HepG2 (cell line): ENCODE measurements at regions not wholly inside any gene's neighbourhood (a gene's known extent, or its start where the extent isn't known, plus 50 kb on each side); places are given as distances from the start of the nearest gene placed in this dataset.

Experiments used
- ATAC-seq: fragments of 200-7000 bp; cut with Tn5 transposase; 3 replicates; pipeline ENCODE4 v1.9.1; 2020; ENCODE audit warnings: mild to moderate bottlenecking, moderate library complexity
- BruUV-seq: library from RNA; stranded (reverse); fragments of 400-500 nt; replicated peaks from 2 replicates; lab custom pipeline; 2021; lab: Mats Ljungman, UMichigan
- CTCF ChIA-PET: fragments of 300-600 bp; formaldehyde crosslinking; extraction: SDS; loops from one replicate; lab custom pipeline; 2021; ENCODE audit warnings: low total read pairs, inconsistent platforms, low intra/inter-chr PET ratio; lab: Yijun Ruan, JAX
- POLR2A ChIA-PET: fragments of 350-600 bp; sonication (Branson Sonifier 250); formaldehyde crosslinking; loops from one replicate; lab custom pipeline; 2020; ENCODE audit warnings: antibody characterized with exemption, inconsistent platforms; lab: Yijun Ruan, JAX
- DNase-seq: peaks from one replicate; pipeline ENCODE4 v3.0.0-alpha.2; 2015; ENCODE audit warnings: low spot score
- FAIRE-seq: peaks from 3 replicates; lab custom pipeline; 2011; peaks lifted over from hg19 to GRCh38; lab: Jason Lieb, UNC
- H2AFZ ChIP-seq: one replicate; pipeline ENCODE4 v1.6.1; 2011; ENCODE audit warnings: low read length, inconsistent platforms
- H3K27ac ChIP-seq: fragments of 300-600 bp; 3 replicates; pipeline ENCODE4 v1.8.0; 2011; ENCODE audit warnings: mixed run types, mild to moderate bottlenecking, mixed read lengths, low read length, inconsistent platforms; ENCODE audit not compliant: insufficient read depth; ENCODE audit errors: extremely low read length
- H3K27me3 ChIP-seq, 2 experiments: fragments of 200-600 bp in 1 of 2; 2 replicates in 1 of 2; 3 replicates in 1 of 2; pipeline versions ENCODE4 v1.6.0 to v1.8.0; 2011; ENCODE audit warnings: low read length in 2 of 2, mild to moderate bottlenecking in 2 of 2, moderate library complexity in 2 of 2, inconsistent platforms in 1 of 2; ENCODE audit not compliant: insufficient read depth in 2 of 2, control insufficient read depth in 1 of 2
- H3K36me3 ChIP-seq, 2 experiments: fragments of 200-600 bp in 1 of 2; replicated peaks in 1 of 2; 2 replicates in 1 of 2; 3 replicates in 1 of 2; pipeline versions ENCODE4 v1.5.1 to v1.8.0; 2011; ENCODE audit warnings: low read length in 2 of 2, inconsistent platforms in 1 of 2; ENCODE audit not compliant: insufficient read depth in 2 of 2, control insufficient read depth in 1 of 2
- H3K4me1 ChIP-seq: 2 replicates; pipeline ENCODE4 v1.5.1; 2012; ENCODE audit warnings: low read length, inconsistent platforms; ENCODE audit not compliant: insufficient read depth
- H3K4me2 ChIP-seq: 2 replicates; pipeline ENCODE4 v1.6.0; 2011; ENCODE audit warnings: low read depth, low read length, inconsistent platforms
- H3K4me3 ChIP-seq, 3 experiments: fragments of 200-600 bp in 1 of 3; sonication (generic), shearing (Covaris generic) in 1 of 3; replicated peaks in 1 of 3; 2 replicates each; pipeline ENCODE4 v1.5.1; 2011 to 2016; ENCODE audit warnings: low read length in 3 of 3, inconsistent platforms in 2 of 3, low read depth in 2 of 3, mild to moderate bottlenecking in 2 of 3, control low read depth in 1 of 3, mixed read lengths in 1 of 3; ENCODE audit not compliant: insufficient read depth in 1 of 3
- H3K79me2 ChIP-seq: one replicate; pipeline ENCODE4 v1.6.1; 2011; ENCODE audit warnings: low read length, inconsistent platforms; ENCODE audit not compliant: insufficient read depth
- H3K9ac ChIP-seq: 2 replicates; pipeline ENCODE4 v1.6.0; 2011; ENCODE audit warnings: mild to moderate bottlenecking, low read depth, low read length, inconsistent platforms; ENCODE audit not compliant: insufficient read depth
- H3K9me3 ChIP-seq: 2 replicates; pipeline ENCODE4 v1.5.1; 2012; ENCODE audit warnings: mild to moderate bottlenecking, low read length
- H4K20me1 ChIP-seq: 2 replicates; pipeline ENCODE4 v1.6.0; 2011; ENCODE audit warnings: inconsistent platforms, mild to moderate bottlenecking, low read length, moderate library complexity; ENCODE audit not compliant: insufficient read depth
- BRF2 ChIP-seq: sonication (generic); formaldehyde crosslinking; IDR thresholded peaks from 2 replicates; pipeline ENCODE4 v1.8.1; 2022; ENCODE audit warnings: mild to moderate bottlenecking, missing genetic modification reagents
- CEBPG ChIP-seq: IDR thresholded peaks from 2 replicates; pipeline ENCODE4 v1.6.1; 2016
- CENPT ChIP-seq: sonication (generic); formaldehyde crosslinking; IDR thresholded peaks from 2 replicates; pipeline ENCODE4 v1.8.0; 2022; ENCODE audit warnings: low read depth, mild to moderate bottlenecking, moderate library complexity, missing genetic modification reagents
- CREB3 ChIP-seq: sonication (generic); formaldehyde crosslinking; IDR thresholded peaks from 2 replicates; pipeline ENCODE4 v1.5.0; 2020; ENCODE audit warnings: missing genetic modification reagents
- CSRNP2 ChIP-seq: sonication (generic); formaldehyde crosslinking; conservative IDR thresholded peaks from 2 replicates; pipeline ENCODE4 v1.8.0; 2022; ENCODE audit warnings: low read depth, missing genetic modification reagents
- FOXA1 ChIP-seq, 2 experiments: fragments of 450-650 bp in 1 of 2; sonication (generic) in 1 of 2; formaldehyde crosslinking in 1 of 2; IDR thresholded peaks; 2 replicates each; pipeline versions ENCODE4 v1.4.0 to v1.6.1; 2016 to 2020; ENCODE audit warnings: missing genetic modification reagents in 1 of 2
- HNRNPUL1 ChIP-seq: fragments of 200-400 bp; formaldehyde crosslinking; IDR thresholded peaks from 2 replicates; pipeline ENCODE4 v1.6.1; 2017; ENCODE audit warnings: low read depth, mild to moderate bottlenecking, low read length, moderate library complexity
- IRF9 ChIP-seq: sonication (generic); formaldehyde crosslinking; IDR thresholded peaks from 2 replicates; pipeline ENCODE4 v1.8.0; 2022; ENCODE audit warnings: missing genetic modification reagents, mild to moderate bottlenecking, borderline replicate concordance
- JUND ChIP-seq: sonication (generic); formaldehyde crosslinking; IDR thresholded peaks from 2 replicates; pipeline ENCODE4 v1.8.0; 2022; ENCODE audit warnings: mild to moderate bottlenecking, missing genetic modification reagents
- NFYB ChIP-seq: sonication (generic); formaldehyde crosslinking; IDR thresholded peaks from 2 replicates; pipeline ENCODE4 v1.4.0; 2020; ENCODE audit warnings: missing genetic modification reagents
- SNRNP70 ChIP-seq: fragments of 200-400 bp; formaldehyde crosslinking; IDR thresholded peaks from 2 replicates; pipeline ENCODE4 v1.6.1; 2017; ENCODE audit warnings: mild to moderate bottlenecking, low read depth, low read length, moderate library complexity
- SP4 ChIP-seq: sonication (generic); formaldehyde crosslinking; IDR thresholded peaks from 2 replicates; pipeline ENCODE4 v1.8.1; 2023; ENCODE audit warnings: mild to moderate bottlenecking, missing genetic modification reagents
- THAP11 ChIP-seq: IDR thresholded peaks from 2 replicates; pipeline ENCODE4 v1.6.1; 2016; ENCODE audit warnings: missing biosample characterization, missing genetic modification reagents
- ZNF333 ChIP-seq: sonication (generic); formaldehyde crosslinking; IDR thresholded peaks from 2 replicates; pipeline ENCODE4 v1.4.0; 2020; ENCODE audit warnings: mild to moderate bottlenecking, missing genetic modification reagents, borderline replicate concordance
- WGBS: methylation state at CpG from one replicate; pipeline ENCODE4 v1.1.6; 2017; ENCODE audit warnings: low lambda C conversion rate; 5-methylcytosine and 5-hydroxymethylcytosine counted together
- in situ Hi-C: cut with HindIII; loops from 2 replicates; pipeline ENCODE4 v1.10.0; 2017; ENCODE audit warnings: low pct_unique_long_range_greater_than_20kb; ENCODE audit not compliant: extremely low pct_ligation_motif_present
- intact Hi-C: fragments of 100-400 bp; cut with micrococcal nuclease; formaldehyde crosslinking; loops from one replicate; pipeline ENCODE4 v1.10.0; 2022; ENCODE audit not compliant: unreplicated experiment

DNA sequence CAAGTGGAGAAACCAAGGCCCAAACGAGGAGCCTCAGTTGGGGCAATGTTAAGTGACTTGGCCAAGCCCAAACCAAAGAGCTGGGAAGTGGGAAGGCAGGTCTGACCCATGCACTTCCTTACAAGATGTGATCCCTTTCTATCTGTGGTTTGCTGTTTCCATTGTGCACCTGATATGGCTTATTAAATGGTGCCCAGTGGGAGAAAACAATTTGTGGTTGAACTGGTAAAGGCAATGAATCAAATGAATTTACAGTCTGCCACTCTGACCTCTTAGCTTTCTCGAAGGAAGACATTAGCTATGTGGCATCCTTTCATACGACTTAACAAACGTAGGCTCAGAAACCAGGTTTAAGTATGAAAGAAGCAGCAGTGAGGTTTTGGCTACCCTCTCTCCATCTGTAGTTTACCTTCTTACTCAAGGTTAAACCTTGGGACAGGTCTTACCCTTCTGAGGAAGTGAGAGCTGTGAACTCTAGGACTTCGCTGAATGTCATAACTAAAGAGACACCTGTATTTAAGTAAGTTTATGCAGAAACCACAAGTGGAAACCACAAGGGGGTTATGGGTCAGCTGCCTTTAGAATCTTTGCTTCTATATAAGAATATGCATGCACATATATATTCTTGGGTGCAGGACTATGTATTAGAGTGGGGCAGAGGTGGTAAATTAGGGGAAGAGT is 100.5 kb upstream of the SPATA31D4 start:
- ChIA-PET CTCF (no interaction called here), POLR2A (no interaction called here)
- Histone ChIP-seq H3K27ac (no peak overlapping the region), H3K4me3 (no peak overlapping the region), H3K79me2 (no peaks in the 10 kb centered on the region), H3K36me3 (no peaks in the 10 kb centered on the region), H3K4me2 (no peak overlapping the region), H4K20me1 (no peaks in the 10 kb centered on the region), H3K27me3 (no peaks in the 10 kb centered on the region; a peak in 2 of 5 replicates), H3K4me1 (peaks cover 4% of the 10 kb centered on the region; the same call in 1 of the 2 replicates), H2AFZ (no peak overlapping the region), H3K9ac (no peak overlapping the region), H3K9me3 (no peaks in the 10 kb centered on the region)
- WGBS = 62% methylated on average over 4 of the region's 5 CpGs
- intact Hi-C loops = no loop called here
- FAIRE-seq (no peak), ATAC-seq (no peak), DNase-seq (no peak)
- in situ Hi-C loops = no loop called here
- no peak for TF ChIP-seq CEBPG (CRISPR knock-in tag)
- no peak for TF ChIP-seq CSRNP2 (CRISPR knock-in tag)
- TF ChIP-seq FOXA1 (IDR thresholded peaks at IDR 0.05) = no peak
- no peak for TF ChIP-seq FOXA1 (CRISPR knock-in tag; IDR thresholded peaks at IDR 0.05)
- no peak for TF ChIP-seq HNRNPUL1
- no peak for TF ChIP-seq CREB3 (CRISPR knock-in tag)
- TF ChIP-seq JUND (CRISPR knock-in tag) = no peak
- no peak for TF ChIP-seq THAP11 (CRISPR knock-in tag)
- no peak for TF ChIP-seq SNRNP70
- TF ChIP-seq BRF2 (CRISPR knock-in tag) = no peak
- TF ChIP-seq NFYB (CRISPR knock-in tag) = no peak
- TF ChIP-seq CENPT (CRISPR knock-in tag) = no peak
- no peak for TF ChIP-seq IRF9 (CRISPR knock-in tag)
- TF ChIP-seq ZNF333 (CRISPR knock-in tag) = no peak
- no peak for TF ChIP-seq SP4 (CRISPR knock-in tag)
- BruUV-seq = no TSS peak
